ENCODE measurements at regions not wholly inside any gene's neighbourhood (a gene's known extent, or its start where the extent isn't known, plus 50 kb on each side); places are given as distances from the start of the nearest gene placed in this dataset.

DNA sequence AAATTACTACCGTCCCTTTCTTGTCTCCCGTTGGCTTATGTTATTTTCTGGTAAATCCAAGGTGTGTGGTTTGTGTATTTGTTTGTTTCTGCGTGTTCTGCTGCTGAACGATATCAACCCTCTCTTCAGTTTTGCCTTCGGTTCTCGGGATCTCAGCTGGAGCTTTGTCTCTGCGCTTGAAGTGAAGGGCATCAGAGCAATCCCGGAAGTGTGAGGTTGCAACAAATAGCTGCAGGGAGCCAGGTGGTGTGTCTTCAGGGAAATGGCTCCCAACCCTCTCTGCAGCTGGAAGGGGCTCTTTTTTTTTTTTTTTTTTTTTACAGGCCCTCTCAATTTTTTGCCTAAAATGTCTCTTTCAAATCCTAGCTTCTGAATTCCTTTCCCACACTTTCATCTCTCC lies 116.4 kb upstream of the RGMA start:
- no peak for DNase-seq (ENCODE audit: low read depth)

DNA sequence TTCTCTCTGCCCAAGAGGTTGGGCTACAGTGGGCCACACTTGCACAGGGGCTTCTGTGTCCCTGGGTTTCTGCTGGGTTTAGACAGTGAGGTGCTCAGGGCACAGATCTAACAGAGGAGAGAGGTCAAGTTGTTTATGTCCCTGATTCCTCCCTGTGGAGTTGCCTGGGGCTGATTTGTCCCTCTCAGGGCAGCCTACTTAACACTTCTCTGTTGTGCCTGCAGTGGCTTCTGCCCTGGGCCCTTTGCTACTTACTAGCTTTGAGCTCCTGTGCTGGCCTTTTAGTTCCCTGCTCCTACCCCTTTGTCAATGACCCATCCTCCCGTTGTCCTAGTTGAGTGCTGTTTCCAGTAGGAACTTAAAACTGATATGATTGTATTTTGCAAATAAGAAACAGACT lies 114.0 kb upstream of the RGMA start:
- no peak for DNase-seq (ENCODE audit: low read depth)

DNA sequence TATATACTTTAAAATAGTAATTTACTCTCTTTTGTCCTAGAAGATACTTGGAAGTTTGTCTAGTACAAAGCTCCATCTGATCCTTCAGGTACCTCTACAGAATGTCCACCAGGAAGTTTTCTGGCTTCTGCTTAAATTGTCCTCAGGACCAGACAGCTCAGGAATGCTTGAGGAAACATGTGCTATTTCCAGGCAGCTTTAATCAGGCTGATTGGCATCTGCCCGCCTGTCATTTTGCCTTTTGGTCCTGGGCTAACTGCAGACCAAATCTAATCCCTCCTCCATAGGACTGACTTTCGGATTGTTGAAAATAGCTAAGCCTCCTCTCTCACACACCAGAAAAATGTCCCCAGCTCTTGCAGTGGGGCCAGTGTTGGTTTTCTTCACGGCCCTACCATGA lies 113.4 kb upstream of the RGMA start:
- no peak for DNase-seq (ENCODE audit: low read depth)

DNA sequence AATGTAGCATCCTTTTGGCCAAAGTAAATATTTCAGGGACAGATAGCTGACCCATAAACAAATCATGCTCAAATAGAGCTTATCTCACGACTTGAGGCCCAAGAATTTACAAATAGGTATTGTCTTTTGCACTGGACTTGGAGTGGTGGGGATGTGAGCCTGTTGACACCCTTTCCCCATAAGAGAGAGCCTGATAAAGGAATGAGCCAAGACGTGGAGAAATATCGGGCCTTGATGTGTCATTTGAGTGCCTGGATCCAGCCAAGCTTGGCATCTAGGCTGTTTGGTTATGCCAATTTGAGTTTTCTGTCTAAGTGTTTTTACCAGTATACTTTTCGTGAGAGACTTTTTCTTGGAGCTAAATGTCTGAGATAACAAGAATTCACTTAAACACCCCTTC lies 112.9 kb upstream of the RGMA start:
- DNase-seq (ENCODE audit: low read depth), result no peak

DNA sequence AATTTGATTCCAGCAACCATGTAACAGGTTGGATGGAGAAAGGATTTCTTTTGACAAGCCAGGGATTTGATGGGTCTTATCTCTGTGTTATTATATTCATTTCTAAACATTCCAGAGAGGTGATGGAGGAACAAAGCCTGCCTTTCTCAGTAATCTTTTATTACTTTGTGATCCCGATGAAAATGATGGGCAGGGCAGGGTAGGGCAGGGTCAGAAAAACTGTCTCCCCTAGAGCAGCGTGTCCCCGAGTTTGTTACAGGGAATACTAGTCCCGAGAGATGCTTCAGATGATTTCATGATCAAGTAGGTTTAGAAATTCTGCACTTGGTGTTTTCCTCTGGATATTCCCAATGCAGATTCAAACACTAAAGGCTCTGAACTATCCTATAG lies 111.8 kb upstream of the RGMA start:
- DNase-seq (ENCODE audit: low read depth), result no peak

DNA sequence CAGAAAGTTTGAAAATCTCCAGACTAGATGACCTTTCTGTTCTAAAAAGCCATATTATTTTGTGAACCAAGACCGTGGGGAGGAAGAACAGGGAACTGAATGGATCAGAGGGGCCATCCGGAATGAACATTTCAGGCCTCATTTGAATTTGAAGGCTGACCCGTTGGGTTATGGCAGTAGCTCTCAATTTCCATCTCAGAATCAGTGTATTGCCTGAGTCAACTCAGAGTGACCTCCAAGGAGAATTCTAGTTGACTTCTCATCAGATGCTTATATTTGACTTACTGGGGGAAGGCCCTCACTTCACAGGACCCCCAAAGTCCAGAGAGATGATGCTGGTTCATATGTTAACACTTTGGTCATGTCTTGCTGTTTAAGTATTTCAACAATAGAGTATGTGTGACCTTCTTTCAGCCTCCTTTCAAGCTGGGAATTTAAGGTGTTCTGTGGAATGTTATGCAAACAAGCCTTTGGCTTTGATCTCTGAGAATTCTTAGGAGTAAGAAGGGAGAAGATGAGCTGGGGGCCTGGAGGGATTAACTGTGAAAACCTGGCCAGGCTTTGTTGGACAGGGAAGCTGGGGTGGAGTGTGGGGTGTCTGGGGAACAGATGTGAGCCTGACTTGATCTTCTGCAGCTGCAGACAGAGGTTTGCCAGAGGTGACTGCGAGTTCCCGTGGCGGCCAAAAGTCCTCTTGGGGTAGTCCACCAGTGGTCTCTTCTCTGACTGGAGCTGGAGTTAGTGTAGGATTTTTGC lies 111.2 kb upstream of the RGMA start:
- DNase-seq (ENCODE audit: low read depth), result no peak

DNA sequence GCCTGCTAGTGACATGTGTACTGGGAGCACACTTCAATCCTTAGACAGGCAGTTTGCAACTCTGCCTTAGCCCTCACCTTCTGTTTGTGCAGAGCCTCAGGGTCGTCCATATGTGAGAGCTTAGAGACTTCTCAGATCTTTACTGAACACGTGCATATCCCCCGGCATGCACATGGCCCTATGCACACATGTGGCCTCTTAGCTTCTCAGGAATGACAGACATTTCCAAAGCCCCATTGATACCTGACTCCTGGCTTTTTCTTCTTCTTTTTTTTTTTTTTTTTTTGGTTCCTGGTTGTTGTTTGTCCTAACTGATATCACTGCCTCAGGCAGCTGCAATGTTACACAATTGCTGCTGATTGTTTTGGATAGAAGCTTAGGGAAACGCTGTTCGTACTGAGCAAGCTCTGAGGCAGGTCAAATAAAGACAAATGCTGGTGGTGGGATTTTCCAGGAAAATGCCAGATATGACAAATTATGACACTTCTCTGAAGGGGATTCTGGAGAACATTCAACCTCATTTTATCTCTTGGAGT lies 107.2 kb upstream of the RGMA start:
- DNase-seq (ENCODE audit: low read depth), result no peak

DNA sequence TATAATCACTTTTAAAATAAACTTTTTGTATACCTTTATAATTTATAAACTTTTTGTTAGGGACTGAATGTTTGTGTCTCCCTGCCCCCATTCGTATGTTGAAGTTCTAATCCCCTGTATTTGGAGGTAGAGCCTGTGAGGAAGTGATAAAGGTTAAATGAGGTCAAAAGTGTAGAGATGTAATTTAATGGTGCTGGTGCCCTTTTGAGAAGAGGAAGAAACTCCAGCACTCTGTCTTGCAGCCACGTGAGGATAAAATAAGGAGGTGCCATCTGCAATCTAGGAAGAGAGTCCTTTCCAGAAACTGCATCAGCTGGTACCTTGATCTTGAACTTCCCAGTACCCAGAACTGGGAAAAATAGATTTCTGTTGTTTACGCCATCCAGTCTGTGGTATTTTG lies 106.1 kb upstream of the RGMA start:
- DNase-seq (ENCODE audit: low read depth), result no peak

DNA sequence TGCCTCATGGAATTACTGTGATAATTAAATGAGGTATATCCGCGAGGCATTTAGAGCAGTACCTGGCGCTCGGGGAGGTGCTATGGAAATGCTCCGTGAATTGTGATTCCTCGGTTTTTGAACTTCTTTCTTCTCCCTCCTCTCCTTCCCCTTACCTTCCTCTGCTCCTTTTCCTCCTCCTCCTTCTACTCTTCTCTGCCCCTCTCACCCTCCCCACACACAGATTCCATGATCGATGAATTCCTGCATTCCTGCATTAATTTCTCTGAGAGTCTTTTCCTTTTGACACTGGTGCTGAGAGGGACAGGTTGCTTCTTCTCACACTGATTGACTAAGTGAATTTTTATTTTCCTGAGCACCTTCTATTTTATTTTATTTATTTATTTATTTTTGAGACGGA lies 101.2 kb upstream of the RGMA start:
- no peak for DNase-seq (ENCODE audit: low read depth)

DNA sequence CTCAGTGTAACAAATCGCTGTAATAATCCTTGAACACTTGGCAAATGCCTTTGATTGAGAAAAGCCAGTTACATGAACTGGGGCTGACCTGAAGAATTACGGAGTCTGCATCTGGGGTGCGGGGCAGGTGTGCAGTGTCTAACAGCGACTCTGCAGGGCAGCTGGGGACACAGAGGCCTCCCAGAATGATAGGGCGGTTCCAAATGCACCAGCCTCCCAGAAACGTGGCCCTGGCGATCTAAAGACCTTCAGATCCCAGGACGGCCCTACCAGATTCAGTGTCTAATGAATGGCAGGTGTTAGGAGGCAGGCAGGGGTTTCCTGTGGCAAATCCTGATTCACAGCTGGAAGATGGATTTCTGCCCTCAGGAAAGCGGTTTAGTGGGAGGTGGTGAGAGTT lies 100.5 kb upstream of the RGMA start:
- DNase-seq (ENCODE audit: low read depth), result no peak

DNA sequence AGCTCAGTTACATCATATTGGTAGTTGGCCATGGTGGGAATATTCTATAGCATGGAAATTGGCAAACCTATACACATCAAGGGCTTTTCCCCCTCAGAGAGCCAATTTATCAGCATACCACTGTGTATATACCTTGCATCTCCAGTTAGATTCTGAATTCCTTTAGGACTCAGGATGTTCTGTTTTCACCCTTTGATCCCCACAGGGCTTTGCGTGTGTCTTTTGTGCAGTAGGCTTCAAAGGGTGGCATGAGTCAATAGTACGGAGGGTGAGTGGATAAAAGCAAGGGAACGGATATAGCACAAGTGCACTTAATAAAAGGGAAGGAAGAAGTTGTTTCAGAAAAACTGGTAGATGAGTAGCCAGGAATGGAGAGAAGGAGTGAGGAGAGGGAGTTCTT lies 99.2 kb upstream of the RGMA start:
- DNase-seq (ENCODE audit: low read depth), result no peak

DNA sequence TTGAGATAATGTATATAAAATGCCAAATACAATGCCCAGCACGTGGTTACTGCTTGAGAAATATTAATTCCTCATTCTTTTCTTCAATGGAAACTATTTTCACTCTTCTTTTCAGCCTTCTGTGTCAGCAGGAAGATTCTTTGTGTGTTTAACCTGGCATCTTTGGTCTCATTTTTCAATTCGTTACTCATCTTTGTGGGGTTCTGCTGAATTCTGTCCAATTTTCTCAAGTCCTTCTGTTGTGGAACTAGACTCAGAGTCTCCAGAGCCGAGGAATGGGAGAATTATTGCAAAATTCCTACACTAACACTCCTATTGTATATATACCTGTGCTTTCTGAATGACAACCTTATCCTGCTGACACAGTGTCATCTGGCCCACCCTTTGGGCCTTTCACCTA lies 96.8 kb upstream of the RGMA start:
- no peak for DNase-seq (ENCODE audit: low read depth)

DNA sequence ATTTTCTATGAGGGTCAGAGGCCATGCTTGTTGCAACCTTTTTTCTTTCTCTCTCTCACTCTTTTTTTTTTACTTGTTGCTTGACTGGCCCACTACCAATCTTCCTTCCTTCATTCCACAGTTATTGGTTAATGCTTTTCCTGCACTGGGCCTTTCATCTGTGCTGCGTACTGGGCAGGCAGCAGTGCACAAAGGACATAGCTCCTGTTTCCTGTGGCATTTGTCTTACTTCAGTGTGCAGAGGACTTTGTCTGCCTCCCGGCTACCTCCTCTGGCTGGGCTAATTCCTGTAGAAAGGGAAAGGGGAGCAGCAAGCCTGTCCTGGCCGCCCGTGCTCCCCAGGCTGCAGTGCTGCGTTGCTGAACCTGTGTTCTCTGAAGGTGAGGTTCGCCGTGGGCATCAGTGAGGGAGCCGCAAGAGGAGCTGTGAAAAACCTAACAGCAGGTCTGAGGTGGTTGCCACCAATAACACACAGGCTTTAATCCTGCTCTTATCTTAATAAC lies 93.7 kb upstream of the RGMA start:
- DNase-seq (ENCODE audit: low read depth), result no peak

DNA sequence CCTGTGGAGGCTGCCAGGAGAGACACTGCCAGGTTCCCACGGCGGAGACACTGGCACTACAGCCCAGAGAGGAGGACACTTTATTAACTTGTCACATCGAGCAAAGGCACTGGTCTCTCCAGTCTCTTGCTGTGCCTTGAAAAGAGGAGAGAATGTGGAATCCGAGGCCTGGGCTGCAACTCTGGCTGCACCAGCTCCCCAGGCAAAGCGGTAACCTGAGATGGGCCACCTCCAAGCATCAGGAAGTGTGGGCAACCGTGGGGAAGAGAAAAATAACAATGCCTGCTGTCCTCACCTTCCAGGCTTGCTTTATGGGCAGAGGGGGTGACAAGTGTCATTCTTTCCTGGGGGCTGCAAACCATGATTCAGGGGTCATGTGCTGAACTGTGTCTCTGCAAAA lies 91.6 kb upstream of the RGMA start:
- DNase-seq (ENCODE audit: low read depth), result no peak

DNA sequence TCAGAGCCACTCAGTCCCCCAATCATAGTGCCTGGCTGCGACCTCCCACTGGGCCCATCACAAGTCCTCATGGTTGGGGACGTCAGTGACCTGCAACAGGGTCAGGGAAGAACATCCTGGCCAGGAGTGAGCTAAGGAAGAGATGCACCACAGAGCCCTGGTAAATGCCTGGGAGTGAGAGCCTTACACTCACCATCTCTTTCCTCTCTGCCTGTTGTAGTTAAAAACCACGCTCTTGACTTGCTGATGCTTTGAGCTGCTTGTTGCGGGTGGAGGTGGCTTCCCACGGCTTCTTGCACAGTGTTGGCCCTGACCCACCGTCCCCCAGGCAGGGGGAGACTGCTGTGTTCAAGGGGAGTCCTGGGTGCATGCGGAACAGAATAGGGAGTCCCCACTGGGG lies 91.1 kb upstream of the RGMA start:
- no peak for DNase-seq (ENCODE audit: low read depth)

DNA sequence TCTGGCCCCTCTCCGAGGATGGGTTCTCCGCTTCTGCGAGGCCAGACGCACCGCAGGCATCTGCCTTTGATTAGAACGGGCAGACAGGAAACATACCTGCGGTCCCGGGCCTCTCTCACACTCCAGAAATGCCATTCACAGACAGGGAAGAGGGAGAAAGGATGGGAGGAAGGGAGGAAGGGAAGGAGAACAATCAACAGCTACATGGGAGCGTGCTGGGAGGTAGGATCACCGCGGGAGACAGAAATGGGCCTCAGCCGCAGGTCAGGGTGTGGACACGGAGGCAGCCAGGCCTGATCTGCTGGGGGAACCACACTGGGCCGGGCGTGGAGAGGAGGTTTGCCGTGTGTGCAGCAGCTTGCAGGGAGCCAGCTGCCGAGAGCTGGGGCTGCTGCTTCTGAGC lies 90.7 kb upstream of the RGMA start:
- no peak for DNase-seq (ENCODE audit: low read depth)

DNA sequence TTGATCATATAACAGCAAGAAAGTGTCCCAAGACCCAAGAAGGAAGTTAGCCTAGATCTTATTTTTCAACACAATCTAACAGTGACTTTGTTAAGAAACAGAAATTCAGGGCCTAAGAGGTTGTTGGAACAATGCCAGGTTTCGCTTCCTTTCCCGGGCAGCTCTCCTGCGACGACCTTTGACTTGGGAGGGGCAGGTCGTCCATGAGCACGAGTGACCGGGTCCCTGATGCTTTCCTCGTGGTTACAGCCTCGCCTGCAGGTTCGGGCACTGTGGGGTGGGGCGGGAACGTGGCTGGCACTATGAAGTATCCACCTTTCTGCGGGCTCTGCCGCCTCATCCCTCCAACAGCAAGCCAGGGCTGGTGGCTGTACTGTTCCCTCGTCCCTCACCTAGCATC lies 90.1 kb upstream of the RGMA start:
- DNase-seq (ENCODE audit: low read depth), result peak; percentile 22

DNA sequence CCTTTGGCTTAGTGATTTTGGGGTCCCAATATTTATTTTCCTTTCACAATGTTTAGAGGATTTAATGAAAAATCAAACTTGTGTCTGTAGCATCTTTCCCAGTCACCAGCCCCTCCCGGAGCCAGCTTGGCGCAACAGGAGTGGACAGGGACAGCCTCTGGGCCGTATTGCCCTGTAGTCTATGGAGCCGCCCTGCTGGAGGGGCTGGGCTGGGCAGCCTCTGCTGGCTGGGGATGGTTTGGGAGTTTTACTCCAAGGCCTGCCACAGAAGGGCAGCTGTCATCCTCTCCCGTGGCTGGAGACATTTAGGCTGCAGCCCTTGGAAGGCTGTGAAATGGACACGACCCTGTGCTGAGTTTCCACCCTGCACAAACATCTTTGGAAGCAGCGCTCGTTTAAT lies 89.4 kb upstream of the RGMA start:
- no peak for DNase-seq (ENCODE audit: low read depth)

DNA sequence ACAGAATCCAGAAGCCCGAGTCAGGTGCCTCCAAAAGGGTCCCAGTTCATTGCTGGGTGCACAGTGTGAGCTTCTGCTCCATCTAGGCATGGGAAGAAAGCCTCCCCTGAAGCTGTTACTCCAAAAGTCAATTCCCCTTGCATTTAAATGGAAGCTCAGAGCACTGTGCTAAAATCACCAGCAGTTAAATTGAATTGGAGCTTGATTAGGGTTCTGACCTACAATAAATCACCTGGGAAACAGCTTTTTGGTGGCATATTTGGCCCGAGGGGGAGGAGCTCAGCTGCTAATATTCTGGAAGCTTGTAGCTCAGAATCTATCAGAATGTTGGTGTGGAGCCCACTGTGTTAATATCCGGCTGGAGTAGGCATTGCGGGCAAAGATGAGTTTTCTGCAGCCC lies 87.1 kb upstream of the RGMA start:
- no peak for DNase-seq (ENCODE audit: low read depth)

DNA sequence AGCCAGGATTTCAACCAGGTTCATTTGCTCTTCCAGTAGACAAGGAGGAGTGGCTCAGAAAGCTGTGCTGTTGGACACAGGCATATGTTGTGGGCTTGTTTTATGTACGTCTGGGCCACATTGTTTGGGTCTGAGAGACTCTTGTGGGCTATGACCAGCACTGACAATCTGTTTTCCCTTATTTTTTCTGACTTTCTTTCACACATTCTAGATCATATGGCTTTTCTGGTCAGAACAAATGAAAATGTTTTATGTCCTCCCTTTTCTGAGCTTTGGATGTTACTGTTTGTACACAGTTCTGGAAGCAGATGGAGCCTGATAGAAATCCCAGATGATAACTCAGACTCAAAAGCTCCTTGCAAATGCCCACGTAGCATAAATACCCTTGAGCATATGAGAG lies 85.8 kb upstream of the RGMA start:
- DNase-seq (ENCODE audit: low read depth), result no peak

DNA sequence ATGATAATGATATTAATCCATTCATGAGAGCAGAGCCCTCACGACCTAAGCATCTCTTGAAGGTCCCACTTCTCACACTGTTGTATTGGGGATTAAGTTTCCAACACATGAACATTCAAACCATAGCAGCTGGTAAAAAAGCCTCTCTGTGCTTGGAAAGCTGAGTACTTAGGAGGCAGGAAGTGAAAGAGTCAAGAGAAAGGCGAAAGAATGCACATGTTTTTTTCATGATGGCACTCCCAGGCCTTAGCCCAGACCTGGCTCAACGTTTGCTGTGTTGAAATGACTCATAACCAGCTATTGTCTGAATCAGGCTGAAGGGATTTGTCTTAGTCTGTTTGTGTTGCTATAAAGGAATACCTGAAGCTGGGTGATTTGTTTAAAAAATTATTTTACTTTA lies 84.4 kb upstream of the RGMA start:
- DNase-seq (ENCODE audit: low read depth), result peak; percentile 67

DNA sequence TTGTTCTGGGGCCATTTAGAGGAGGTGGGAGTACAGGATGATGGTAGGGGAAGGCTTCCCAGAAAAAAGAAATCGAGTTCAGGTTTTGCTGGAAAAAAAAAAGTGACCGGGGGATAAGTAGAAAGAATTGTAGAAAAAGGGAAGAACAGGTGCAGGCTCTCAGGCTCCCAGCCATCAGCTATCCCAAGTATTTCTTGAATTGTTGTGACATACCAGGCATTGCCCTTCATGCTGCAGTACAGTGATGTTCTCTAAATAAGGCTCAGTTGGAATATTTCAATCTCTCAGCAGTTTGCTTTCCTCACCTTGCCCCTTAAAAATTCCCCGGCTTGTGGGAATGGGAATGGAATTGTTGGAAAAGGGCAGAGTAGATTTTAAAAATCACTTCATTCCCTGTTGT lies 82.5 kb upstream of the RGMA start:
- DNase-seq (ENCODE audit: low read depth), result no peak

DNA sequence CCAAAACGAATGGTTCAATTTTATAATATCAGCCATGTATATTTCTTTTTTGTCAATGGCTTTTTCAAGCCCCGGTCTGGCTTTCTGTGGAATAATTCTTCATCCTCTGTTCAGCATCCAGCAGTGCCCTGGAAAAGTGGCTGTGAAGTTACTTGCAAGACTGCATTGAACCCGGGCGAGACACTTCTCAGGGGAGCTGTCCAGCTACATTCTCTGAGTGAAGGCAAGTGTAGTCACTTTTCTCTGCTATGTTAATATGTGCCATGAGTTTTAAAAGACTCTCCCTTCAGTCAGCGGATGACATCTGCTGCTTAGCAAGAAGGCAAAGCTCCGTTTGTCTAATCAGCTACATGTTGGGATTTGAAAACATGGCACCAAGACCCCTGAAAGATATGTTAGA lies 81.3 kb upstream of the RGMA start:
- DNase-seq (ENCODE audit: low read depth), result no peak

DNA sequence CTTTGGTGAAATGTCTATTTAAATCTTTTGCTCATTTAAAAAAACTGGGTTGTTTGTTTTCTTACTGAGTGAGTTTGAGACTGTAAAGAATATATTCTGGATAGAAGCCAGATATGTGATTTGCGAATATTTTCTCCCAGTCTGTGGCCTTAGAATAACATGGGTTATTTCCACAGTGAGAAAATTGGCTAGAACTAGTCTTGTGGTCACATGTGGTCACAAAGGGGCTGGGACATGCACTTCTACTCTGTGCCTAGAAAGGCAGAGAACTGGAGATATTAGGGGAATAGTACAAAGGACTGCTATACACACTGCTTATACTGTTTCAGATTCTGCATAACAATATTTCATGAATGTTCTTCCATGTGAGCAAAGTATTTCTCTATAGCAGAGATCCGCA lies 79.9 kb upstream of the RGMA start:
- no peak for DNase-seq (ENCODE audit: low read depth)

Measured in RPMI7951 (cell line).